H9 (cell line): ENCODE measurements at regions not wholly inside any gene's neighbourhood (a gene's known extent, or its start where the extent isn't known, plus 50 kb on each side); places are given as distances from the start of the nearest gene placed in this dataset.

Source experiments
- DNase-seq: peaks from one replicate; pipeline ENCODE4 v3.0.0-alpha.2; 2017
- H2AFZ ChIP-seq: one replicate; pipeline ENCODE4 v1.6.1; 2013; ENCODE audit warnings: mild to moderate bottlenecking, low read length, control low read depth, moderate library complexity
- H2AK5ac ChIP-seq: 2 replicates; pipeline ENCODE4 v1.6.1; 2013; ENCODE audit warnings: low read length, control low read depth, mixed read lengths; ENCODE audit not compliant: insufficient read length
- H2BK120ac ChIP-seq: one replicate; pipeline ENCODE4 v1.6.1; 2013; ENCODE audit warnings: low read depth, mild to moderate bottlenecking, low read length, control low read depth, inconsistent platforms; ENCODE audit not compliant: poor library complexity, severe bottlenecking
- H2BK12ac ChIP-seq: 2 replicates; pipeline ENCODE4 v1.6.1; 2013; ENCODE audit warnings: low read length, control low read depth, mixed read lengths, low read depth; ENCODE audit not compliant: insufficient read length
- H2BK15ac ChIP-seq: 2 replicates; pipeline ENCODE4 v1.6.1; 2013; ENCODE audit warnings: low read depth, low read length, control low read depth
- H2BK20ac ChIP-seq: one replicate; pipeline ENCODE4 v1.6.1; 2013; ENCODE audit warnings: low read depth, mild to moderate bottlenecking, low read length, control low read depth, inconsistent platforms; ENCODE audit not compliant: poor library complexity, severe bottlenecking
- H2BK5ac ChIP-seq: 2 replicates; pipeline ENCODE4 v1.6.1; 2013; ENCODE audit warnings: low read length, control low read depth, mixed read lengths; ENCODE audit not compliant: insufficient read length
- H3K14ac ChIP-seq: 2 replicates; pipeline ENCODE4 v1.6.1; 2013; ENCODE audit warnings: low read length, control low read depth; ENCODE audit not compliant: insufficient read depth
- H3K18ac ChIP-seq: 2 replicates; pipeline ENCODE4 v1.6.1; 2013; ENCODE audit warnings: low read depth, mild to moderate bottlenecking, mixed read lengths, low read length, control low read depth; ENCODE audit not compliant: insufficient read length
- H3K23ac ChIP-seq: 2 replicates; pipeline ENCODE4 v1.6.1; 2013; ENCODE audit warnings: low read length, control low read depth, mixed read lengths, low read depth; ENCODE audit not compliant: insufficient read length
- H3K23me2 ChIP-seq: 2 replicates; pipeline ENCODE4 v1.6.1; 2013; ENCODE audit warnings: low read depth, mild to moderate bottlenecking, mixed read lengths, low read length, control low read depth; ENCODE audit not compliant: insufficient read length, poor library complexity, severe bottlenecking
- H3K27ac ChIP-seq: 2 replicates; pipeline ENCODE4 v1.5.1; 2013; ENCODE audit warnings: low read length, control low read depth, mixed read lengths, low read depth; ENCODE audit not compliant: insufficient read length
- H3K27me3 ChIP-seq: 2 replicates; pipeline ENCODE4 v1.6.1; 2013; ENCODE audit warnings: low read length, control low read depth, inconsistent platforms; ENCODE audit not compliant: insufficient read depth
- H3K4ac ChIP-seq: 2 replicates; pipeline ENCODE4 v1.6.1; 2013; ENCODE audit warnings: low read depth, mild to moderate bottlenecking, control low read depth, inconsistent platforms, low read length, moderate library complexity
- H3K4me1 ChIP-seq: 2 replicates; pipeline ENCODE4 v1.6.1; 2013; ENCODE audit warnings: low read length, control low read depth, inconsistent platforms; ENCODE audit not compliant: insufficient read depth
- H3K4me2 ChIP-seq: 2 replicates; pipeline ENCODE4 v1.6.1; 2013; ENCODE audit warnings: low read length, control low read depth, mixed read lengths; ENCODE audit not compliant: insufficient read length, insufficient read depth
- H3K56ac ChIP-seq: 2 replicates; pipeline ENCODE4 v1.6.1; 2013; ENCODE audit warnings: low read depth, mild to moderate bottlenecking, mixed read lengths, low read length, control low read depth; ENCODE audit not compliant: insufficient read length
- H3K79me1 ChIP-seq: 2 replicates; pipeline ENCODE4 v1.6.1; 2013; ENCODE audit warnings: low read depth, mild to moderate bottlenecking, moderate library complexity, low read length, control low read depth, inconsistent platforms; ENCODE audit not compliant: insufficient read depth, poor library complexity, severe bottlenecking
- H3K79me2 ChIP-seq: 2 replicates; pipeline ENCODE4 v1.6.1; 2013; ENCODE audit warnings: low read length, control low read depth, inconsistent platforms; ENCODE audit not compliant: insufficient read depth
- H3K9ac ChIP-seq: 2 replicates; pipeline ENCODE4 v1.6.1; 2013; ENCODE audit warnings: low read length, control low read depth, mixed read lengths; ENCODE audit not compliant: insufficient read length; ENCODE audit errors: extremely low read depth
- H3K9me3 ChIP-seq: one replicate; pipeline ENCODE4 v1.6.1; 2013; ENCODE audit warnings: low read depth, low read length, inconsistent platforms; ENCODE audit not compliant: control insufficient read depth
- H3T11ph ChIP-seq: one replicate; pipeline ENCODE4 v1.6.1; 2013; ENCODE audit warnings: mild to moderate bottlenecking, low read length, control low read depth, inconsistent platforms
- H4K20me1 ChIP-seq: one replicate; pipeline ENCODE4 v1.6.1; 2013; ENCODE audit not compliant: control insufficient read depth, insufficient read length, insufficient read depth
- H4K5ac ChIP-seq: 2 replicates; pipeline ENCODE4 v1.6.1; 2013; ENCODE audit warnings: low read depth, mild to moderate bottlenecking, mixed read lengths, low read length, control low read depth; ENCODE audit not compliant: insufficient read length
- H4K8ac ChIP-seq: replicated peaks from 2 replicates; pipeline ENCODE4 v1.6.1; 2013; ENCODE audit warnings: low read length, control low read depth, mixed read lengths, low read depth; ENCODE audit not compliant: insufficient read length
- H4K91ac ChIP-seq: 2 replicates; pipeline ENCODE4 v1.6.1; 2013; ENCODE audit warnings: low read depth, mild to moderate bottlenecking, moderate library complexity, mixed read lengths, low read length, control low read depth; ENCODE audit not compliant: insufficient read length
- H3K27ac Mint-ChIP-seq, 3 experiments: 2 replicates in 2 of 3; 3 replicates in 1 of 3; pipeline ENCODE4 v1.8.0; 2020 to 2021; ENCODE audit warnings: mixed read lengths in 3 of 3, mild to moderate bottlenecking in 1 of 3, moderate library complexity in 1 of 3
- H3K27me3 Mint-ChIP-seq: 2 replicates; pipeline ENCODE4 v1.8.0; 2021; ENCODE audit warnings: low read depth, mild to moderate bottlenecking, moderate library complexity, mixed read lengths
- H3K36me3 Mint-ChIP-seq, 3 experiments: 2 replicates in 2 of 3; 3 replicates in 1 of 3; pipeline ENCODE4 v1.8.0; 2020 to 2021; ENCODE audit warnings: low read depth in 3 of 3, mixed read lengths in 3 of 3; ENCODE audit not compliant: insufficient read depth in 1 of 3
- H3K4me1 Mint-ChIP-seq, 2 experiments: 2 replicates each; pipeline ENCODE4 v1.8.0; 2020; ENCODE audit warnings: mixed read lengths in 2 of 2
- H3K4me3 Mint-ChIP-seq, 2 experiments: 2 replicates in 1 of 2; 3 replicates in 1 of 2; pipeline ENCODE4 v1.8.0; 2020 to 2021; ENCODE audit warnings: mild to moderate bottlenecking in 2 of 2, mixed read lengths in 2 of 2, moderate library complexity in 1 of 2
- H3K9me3 Mint-ChIP-seq, 2 experiments: 2 replicates in 1 of 2; 3 replicates in 1 of 2; pipeline ENCODE4 v1.8.0; 2020; ENCODE audit warnings: mild to moderate bottlenecking in 2 of 2, mixed read lengths in 2 of 2, moderate library complexity in 1 of 2
- CTCF ChIP-seq: fragments of 200-600 bp; sonication (generic); conservative IDR thresholded peaks from 3 replicates; pipeline ENCODE4 v1.8.0; 2021; ENCODE audit warnings: antibody characterized with exemption, mild to moderate bottlenecking
- WGBS: extraction: QIAGEN DNeasy Blood & Tissue Kit; methylation state at CpG from one replicate; pipeline ENCODE4 v1.1.7; 2013; ENCODE audit warnings: missing lambda C conversion rate, low lambda C conversion rate, mixed read lengths; ENCODE audit not compliant: insufficient read length; ENCODE audit errors: extremely low coverage; 5-methylcytosine and 5-hydroxymethylcytosine counted together

GRCh38 chrX:25561190-25561589 is 545.4 kb upstream of the ARX start:
- Histone ChIP-seq H4K91ac (no peak overlapping the region), H2BK20ac (no peak overlapping the region), H3K9me3 (peaks cover 19% of the 10 kb centered on the region), H2BK12ac (no peak overlapping the region), H3T11ph (no peak overlapping the region), H3K27ac (no peak overlapping the region), H2AFZ (no peak overlapping the region), H3K18ac (no peak overlapping the region), H2BK5ac (no peak overlapping the region), H3K56ac (no peak overlapping the region), H4K5ac (no peak overlapping the region), H3K9ac (no peak overlapping the region), H3K23ac (no peak overlapping the region), H3K14ac (no peak overlapping the region), H2BK120ac (no peak overlapping the region), H3K79me2 (no peaks in the 10 kb centered on the region), H3K4me2 (no peak overlapping the region), H4K20me1 (no peaks in the 10 kb centered on the region), H3K23me2 (no peaks in the 10 kb centered on the region), H3K4me1 (no peaks in the 10 kb centered on the region), H2BK15ac (no peak overlapping the region), H3K79me1 (no peaks in the 10 kb centered on the region), H4K8ac (no peak overlapping the region), H2AK5ac (no peak overlapping the region), H3K4ac (no peak overlapping the region), H3K27me3 (no peaks in the 10 kb centered on the region)
- no peak overlapping the region for H3K4me3 Mint-ChIP-seq
- TF ChIP-seq CTCF, result no peak
- no peak overlapping the region for H3K27ac Mint-ChIP-seq
- no peaks in the 10 kb centered on the region for H3K4me1 Mint-ChIP-seq
- WGBS, result no CpG with 5 or more reads among the region's 1 CpG
- H3K27me3 Mint-ChIP-seq, result no peaks in the 10 kb centered on the region; the same call in 1 of the 2 replicates
- peaks cover 0 to 4% (median 2%) of the 10 kb centered on the region in 3 experiments; a peak in 2 of 7 replicates for H3K36me3 Mint-ChIP-seq
- peaks cover 62 to 67% of the 10 kb centered on the region in 2 experiments for H3K9me3 Mint-ChIP-seq
- DNase-seq, result no peak
